ENCODE measurements at regions not wholly inside any gene's neighbourhood (a gene's known extent, or its start where the extent isn't known, plus 50 kb on each side); places are given as distances from the start of the nearest gene placed in this dataset.

- TF ChIP-seq, protein P1, sequence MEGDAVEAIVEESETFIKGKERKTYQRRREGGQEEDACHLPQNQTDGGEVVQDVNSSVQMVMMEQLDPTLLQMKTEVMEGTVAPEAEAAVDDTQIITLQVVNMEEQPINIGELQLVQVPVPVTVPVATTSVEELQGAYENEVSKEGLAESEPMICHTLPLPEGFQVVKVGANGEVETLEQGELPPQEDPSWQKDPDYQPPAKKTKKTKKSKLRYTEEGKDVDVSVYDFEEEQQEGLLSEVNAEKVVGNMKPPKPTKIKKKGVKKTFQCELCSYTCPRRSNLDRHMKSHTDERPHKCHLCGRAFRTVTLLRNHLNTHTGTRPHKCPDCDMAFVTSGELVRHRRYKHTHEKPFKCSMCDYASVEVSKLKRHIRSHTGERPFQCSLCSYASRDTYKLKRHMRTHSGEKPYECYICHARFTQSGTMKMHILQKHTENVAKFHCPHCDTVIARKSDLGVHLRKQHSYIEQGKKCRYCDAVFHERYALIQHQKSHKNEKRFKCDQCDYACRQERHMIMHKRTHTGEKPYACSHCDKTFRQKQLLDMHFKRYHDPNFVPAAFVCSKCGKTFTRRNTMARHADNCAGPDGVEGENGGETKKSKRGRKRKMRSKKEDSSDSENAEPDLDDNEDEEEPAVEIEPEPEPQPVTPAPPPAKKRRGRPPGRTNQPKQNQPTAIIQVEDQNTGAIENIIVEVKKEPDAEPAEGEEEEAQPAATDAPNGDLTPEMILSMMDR (IDR thresholded peaks at IDR 0.05) = no peak
- no peak for TF ChIP-seq POLR2A (IDR thresholded peaks at IDR 0.05)
Measured at GRCh38 chr9:79447762-79448161, 124.0 kb upstream of the TLE4 start.

Measured in stomach (tissue), 4 donors.